Stimulated activated CD4-positive, alpha-beta T cell treated with anti-CD3 and anti-CD28 coated beads, Interleukin-12 subunit alpha, Interleukin-12 subunit beta, amount 100 ng/mL, for 4 hours (primary cell): ENCODE measurements at regions not wholly inside any gene's neighbourhood (a gene's known extent, or its start where the extent isn't known, plus 50 kb on each side); places are given as distances from the start of the nearest gene placed in this dataset.

ENCODE experiments used
- DNase-seq: peaks from one replicate; pipeline ENCODE4 v3.0.0-alpha.2; 2020

GRCh38 chr16:77555126-77555525 is 120.3 kb upstream of the ADAMTS18 start:
- no peak for DNase-seq

GRCh38 chr16:77555791-77556190 is 121.0 kb upstream of the ADAMTS18 start:
- DNase-seq = no peak

GRCh38 chr16:77556201-77556873 is 121.5 kb upstream of the ADAMTS18 start:
- no peak for DNase-seq

GRCh38 chr16:77557385-77557784 is 122.6 kb upstream of the ADAMTS18 start:
- DNase-seq = no peak

GRCh38 chr16:77558786-77559185 is 124.0 kb upstream of the ADAMTS18 start:
- DNase-seq = no peak

- no peak for DNase-seq
Observed at GRCh38 chr16:77562497-77562896, 127.7 kb upstream of the ADAMTS18 start.

- DNase-seq = no peak
Observed at GRCh38 chr16:77564791-77565390, 130.1 kb upstream of the ADAMTS18 start.

GRCh38 chr16:77569406-77569805 is 134.6 kb upstream of the ADAMTS18 start:
- no peak for DNase-seq

- no peak for DNase-seq
Observed at GRCh38 chr16:77570574-77570973, 135.7 kb upstream of the ADAMTS18 start.

GRCh38 chr16:77571115-77571862 is 136.5 kb upstream of the ADAMTS18 start:
- no peak for DNase-seq

- DNase-seq = no peak
Observed at GRCh38 chr16:77574867-77575624, 140.2 kb upstream of the ADAMTS18 start.

GRCh38 chr16:77579351-77579891 is 142.9 kb upstream of the NUDT7 start:
- DNase-seq = no peak

GRCh38 chr16:77581706-77582105 is 140.6 kb upstream of the NUDT7 start:
- no peak for DNase-seq

- peak; percentile 17 for DNase-seq
Observed at GRCh38 chr16:77584205-77584859, 138.0 kb upstream of the NUDT7 start.

- no peak for DNase-seq
Observed at GRCh38 chr16:77585379-77586251, 136.7 kb upstream of the NUDT7 start.

- DNase-seq = no peak
Observed at GRCh38 chr16:77588389-77588788, 133.9 kb upstream of the NUDT7 start.

- no peak for DNase-seq
Observed at GRCh38 chr16:77589071-77589765, 133.1 kb upstream of the NUDT7 start.

GRCh38 chr16:77590707-77591106 is 131.6 kb upstream of the NUDT7 start:
- DNase-seq = no peak

- no peak for DNase-seq
Observed at GRCh38 chr16:77591347-77591746, 131.0 kb upstream of the NUDT7 start.

- DNase-seq = no peak
Observed at GRCh38 chr16:77592021-77592420, 130.3 kb upstream of the NUDT7 start.

- no peak for DNase-seq
Observed at GRCh38 chr16:77594057-77594456, 128.3 kb upstream of the NUDT7 start.
